ENCODE measurements at regions not wholly inside any gene's neighbourhood (a gene's known extent, or its start where the extent isn't known, plus 50 kb on each side); places are given as distances from the start of the nearest gene placed in this dataset.

GRCh38 chr4:136383082-136383481 lies 1149.2 kb downstream of the PCDH18 start:
- Histone ChIP-seq H3K4me1 (ENCODE audit: control insufficient read depth, extremely low read depth, insufficient read depth, low read length) (no peaks in the 10 kb centered on the region), H3K9ac (ENCODE audit: insufficient read depth, low read length) (no peak overlapping the region), H3K27ac (ENCODE audit: insufficient read depth, low read length) (no peak overlapping the region), H4K20me1 (ENCODE audit: control insufficient read depth, extremely low read depth, insufficient read depth, low read length) (no peaks in the 10 kb centered on the region), H3K36me3 (ENCODE audit: control insufficient read depth, insufficient read depth, low read length) (no peaks in the 10 kb centered on the region), H2AFZ (ENCODE audit: low read length) (no peak overlapping the region), H3K4me3 (replicated peaks in 1 of 4; ENCODE audit: control extremely low read depth in 1 of 4, insufficient read depth in 1 of 4, low read depth in 3 of 4, low read length in 4 of 4) (no peak overlapping the region), H3K9me3 (ENCODE audit: control insufficient read depth, insufficient read depth, low read depth, low read length) (no peaks in the 10 kb centered on the region), H3K27me3 (ENCODE audit: control insufficient read depth, insufficient read depth, low read length) (no peaks in the 10 kb centered on the region), H3K4me2 (ENCODE audit: extremely low read depth, insufficient read depth, low read length) (no peak overlapping the region), H3K79me2 (ENCODE audit: control insufficient read depth, insufficient read depth, low read length) (no peaks in the 10 kb centered on the region)
- TF ChIP-seq CTCF (conservative IDR thresholded peaks at IDR 0.05 in 1 of 2, IDR thresholded peaks at IDR 0.05 in 1 of 2; ENCODE audit: low read depth in 1 of 2, low read length in 2 of 2) (no peak), EZH2 (IDR thresholded peaks at IDR 0.05; ENCODE audit: low read length, missing control alignments) (no peak)
- DNase-seq (ENCODE audit: low read depth in 2 of 2): peak in 1 of 2 donors; percentile 70

- Histone ChIP-seq H3K4me2 (ENCODE audit: extremely low read depth, insufficient read depth, low read length) (no peak overlapping the region), H3K9me3 (ENCODE audit: control insufficient read depth, insufficient read depth, low read depth, low read length) (no peaks in the 10 kb centered on the region), H3K27ac (ENCODE audit: insufficient read depth, low read length) (no peak overlapping the region), H3K79me2 (ENCODE audit: control insufficient read depth, insufficient read depth, low read length) (no peaks in the 10 kb centered on the region), H2AFZ (ENCODE audit: low read length) (no peak overlapping the region), H3K9ac (ENCODE audit: insufficient read depth, low read length) (no peak overlapping the region), H3K36me3 (ENCODE audit: control insufficient read depth, insufficient read depth, low read length) (no peaks in the 10 kb centered on the region), H3K4me3 (replicated peaks in 1 of 4; ENCODE audit: control extremely low read depth in 1 of 4, insufficient read depth in 1 of 4, low read depth in 3 of 4, low read length in 4 of 4) (no peak overlapping the region), H4K20me1 (ENCODE audit: control insufficient read depth, extremely low read depth, insufficient read depth, low read length) (no peaks in the 10 kb centered on the region), H3K27me3 (ENCODE audit: control insufficient read depth, insufficient read depth, low read length) (no peaks in the 10 kb centered on the region), H3K4me1 (ENCODE audit: control insufficient read depth, extremely low read depth, insufficient read depth, low read length) (no peaks in the 10 kb centered on the region)
- DNase-seq (ENCODE audit: low read depth in 2 of 2): no peak
- TF ChIP-seq CTCF (conservative IDR thresholded peaks at IDR 0.05 in 1 of 2, IDR thresholded peaks at IDR 0.05 in 1 of 2; ENCODE audit: low read depth in 1 of 2, low read length in 2 of 2): no peak
- no peak for TF ChIP-seq EZH2 (IDR thresholded peaks at IDR 0.05; ENCODE audit: low read length, missing control alignments)
Observed at GRCh38 chr4:136371231-136371630, 1161.1 kb downstream of the PCDH18 start.

- no peak overlapping the region for H3K4me3 ChIP-seq (replicated peaks in 1 of 4; ENCODE audit: control extremely low read depth in 1 of 4, insufficient read depth in 1 of 4, low read depth in 3 of 4, low read length in 4 of 4)
- no peaks in the 10 kb centered on the region for H3K79me2 ChIP-seq (ENCODE audit: control insufficient read depth, insufficient read depth, low read length)
- no peak overlapping the region for H3K9ac ChIP-seq (ENCODE audit: insufficient read depth, low read length)
- H3K27me3 ChIP-seq (ENCODE audit: control insufficient read depth, insufficient read depth, low read length): no peaks in the 10 kb centered on the region
- no peaks in the 10 kb centered on the region for H4K20me1 ChIP-seq (ENCODE audit: control insufficient read depth, extremely low read depth, insufficient read depth, low read length)
- H3K27ac ChIP-seq (ENCODE audit: insufficient read depth, low read length): no peak overlapping the region
- DNase-seq (ENCODE audit: low read depth in 2 of 2): peak; percentile 16 to 75
- no peak for TF ChIP-seq EZH2 (IDR thresholded peaks at IDR 0.05; ENCODE audit: low read length, missing control alignments)
- TF ChIP-seq CTCF (conservative IDR thresholded peaks at IDR 0.05 in 1 of 2, IDR thresholded peaks at IDR 0.05 in 1 of 2; ENCODE audit: low read depth in 1 of 2, low read length in 2 of 2): no peak
- no peaks in the 10 kb centered on the region for H3K4me1 ChIP-seq (ENCODE audit: control insufficient read depth, extremely low read depth, insufficient read depth, low read length)
- H3K4me2 ChIP-seq (ENCODE audit: extremely low read depth, insufficient read depth, low read length): no peak overlapping the region
- H2AFZ ChIP-seq (ENCODE audit: low read length): no peak overlapping the region
- no peaks in the 10 kb centered on the region for H3K9me3 ChIP-seq (ENCODE audit: control insufficient read depth, insufficient read depth, low read depth, low read length)
- H3K36me3 ChIP-seq (ENCODE audit: control insufficient read depth, insufficient read depth, low read length): no peaks in the 10 kb centered on the region
Observed at GRCh38 chr4:136369073-136369472, 1163.2 kb downstream of the PCDH18 start.

Data from fibroblast of lung (primary cell).